ENCODE measurements at regions not wholly inside any gene's neighbourhood (a gene's known extent, or its start where the extent isn't known, plus 50 kb on each side); places are given as distances from the start of the nearest gene placed in this dataset.
A peak's percentile ranks its signal among the peaks of the same experiment; 100 is the strongest.

DNA sequence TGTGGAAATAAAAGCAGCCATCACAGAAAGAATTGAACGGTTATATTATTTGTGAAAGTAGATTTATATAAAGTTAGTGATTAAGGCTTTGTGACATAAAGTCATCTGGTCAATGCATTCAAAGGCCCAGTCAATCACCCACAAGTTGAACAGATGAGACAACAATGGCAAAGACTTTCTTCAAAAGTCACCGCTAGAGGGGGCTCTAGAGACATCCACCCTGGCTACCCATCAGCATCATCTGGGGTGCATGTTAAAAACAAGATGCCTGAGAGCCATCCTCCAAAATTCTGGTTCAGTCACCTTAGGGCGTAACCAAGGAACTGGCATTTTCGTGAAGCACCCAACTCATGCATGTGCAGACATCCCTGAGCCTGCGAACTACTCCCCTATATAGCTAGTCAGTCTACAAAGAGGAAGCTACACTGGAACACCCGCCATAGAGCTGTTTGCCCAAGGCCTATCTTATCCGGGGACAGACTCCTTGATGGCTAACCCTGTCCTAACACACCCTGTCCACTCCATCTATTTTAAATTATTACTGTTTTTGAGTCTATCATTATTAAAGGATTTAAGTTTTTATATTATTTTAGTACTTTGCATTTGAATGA lies 970.5 kb downstream of the UQCRFS1 start:
- Histone ChIP-seq H3K27ac (no peak overlapping the region), H3K4me3 (no peak overlapping the region), H3K27me3 (peaks cover 0 to 4% (median 0%) of the 10 kb centered on the region in 3 donors), H3K36me3 (no peaks in the 10 kb centered on the region), H3K9me3 (no peaks in the 10 kb centered on the region), H3K4me1 (no peaks in the 10 kb centered on the region)
- intact Hi-C loops (cut with DNase I), result no loop called here
- peak in 2 of 4 experiments; percentile 11 to 22 for TF ChIP-seq CTCF (IDR thresholded peaks at IDR 0.05)
- no peak for TF ChIP-seq POLR2A (IDR thresholded peaks at IDR 0.05)
- WGBS, 2 donors, result 45 to 48% methylated on average over 7 of the region's 7 CpGs
- DNase-seq, result no peak

DNA sequence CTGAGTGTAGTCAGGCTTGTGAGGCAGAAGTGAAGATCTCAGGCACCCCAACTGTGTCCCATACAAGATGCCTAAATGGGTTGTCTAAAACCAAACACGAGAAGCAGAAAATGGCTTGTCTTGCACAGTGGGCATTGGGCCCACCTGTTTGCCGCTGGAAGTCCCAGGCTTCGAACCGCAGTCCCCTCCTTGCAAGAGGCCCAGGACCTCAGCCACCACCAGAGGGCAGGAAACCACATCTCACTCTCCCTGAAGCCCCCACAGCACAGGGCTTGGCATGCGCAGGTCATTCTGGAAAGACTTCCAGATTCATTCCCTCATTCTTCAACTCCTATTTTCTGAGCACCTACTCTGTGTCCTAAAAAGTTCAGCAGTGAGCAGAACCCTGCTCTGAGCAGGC lies 973.7 kb downstream of the UQCRFS1 start:
- H3K27me3 ChIP-seq, result peaks cover 0 to 11% (median 0%) of the 10 kb centered on the region in 3 donors
- no peak for DNase-seq
- H3K4me3 ChIP-seq, result no peak overlapping the region
- H3K4me1 ChIP-seq, result no peaks in the 10 kb centered on the region
- 63 to 87% methylated on average over 5 of the region's 5 CpGs for WGBS, 2 donors
- no peak overlapping the region for H3K27ac ChIP-seq
- no peaks in the 10 kb centered on the region for H3K9me3 ChIP-seq
- no peak for TF ChIP-seq EP300 (IDR thresholded peaks at IDR 0.05)
- no peak for TF ChIP-seq POLR2AphosphoS5 (IDR thresholded peaks at IDR 0.05)
- no peak for TF ChIP-seq CTCF (IDR thresholded peaks at IDR 0.05)
- no peak for TF ChIP-seq POLR2A (IDR thresholded peaks at IDR 0.05)
- intact Hi-C loops (cut with DNase I), result no loop called here
- no peaks in the 10 kb centered on the region for H3K36me3 ChIP-seq

DNA sequence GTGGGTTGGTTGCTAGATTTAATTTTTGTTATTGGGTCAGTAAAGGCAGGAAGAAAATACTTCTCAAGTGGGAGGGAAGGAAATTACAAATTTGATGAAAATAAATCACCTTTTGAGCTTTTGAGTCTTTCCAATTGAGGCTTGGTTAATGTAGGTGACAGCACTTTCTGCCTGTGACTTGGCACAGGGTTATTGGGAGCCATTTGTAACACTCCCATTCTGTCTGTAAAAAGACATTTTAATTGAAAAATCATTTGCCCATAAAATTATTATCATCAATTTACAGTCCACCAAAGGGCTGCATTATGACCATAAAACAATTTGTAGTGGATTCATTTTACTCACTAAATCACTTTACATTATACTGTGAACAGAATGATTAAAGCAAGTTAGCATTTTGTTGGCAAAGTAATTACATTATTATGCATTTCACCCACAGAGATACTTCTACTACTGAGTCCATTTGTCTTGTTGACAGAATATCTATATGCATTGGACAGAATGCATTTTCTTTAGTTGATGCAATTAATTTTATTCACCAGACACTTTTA lies 974.6 kb downstream of the UQCRFS1 start:
- no peaks in the 10 kb centered on the region for H3K36me3 ChIP-seq
- peaks cover 0 to 11% (median 0%) of the 10 kb centered on the region in 3 donors for H3K27me3 ChIP-seq
- no peak overlapping the region for H3K4me3 ChIP-seq
- no peaks in the 10 kb centered on the region for H3K9me3 ChIP-seq
- intact Hi-C loops (cut with DNase I), result no loop called here
- no peak overlapping the region for H3K27ac ChIP-seq
- TF ChIP-seq EP300 (IDR thresholded peaks at IDR 0.05) (no peak), POLR2AphosphoS5 (IDR thresholded peaks at IDR 0.05) (no peak), CTCF (IDR thresholded peaks at IDR 0.05) (no peak), POLR2A (IDR thresholded peaks at IDR 0.05) (no peak)
- DNase-seq, result no peak
- no peaks in the 10 kb centered on the region for H3K4me1 ChIP-seq

DNA sequence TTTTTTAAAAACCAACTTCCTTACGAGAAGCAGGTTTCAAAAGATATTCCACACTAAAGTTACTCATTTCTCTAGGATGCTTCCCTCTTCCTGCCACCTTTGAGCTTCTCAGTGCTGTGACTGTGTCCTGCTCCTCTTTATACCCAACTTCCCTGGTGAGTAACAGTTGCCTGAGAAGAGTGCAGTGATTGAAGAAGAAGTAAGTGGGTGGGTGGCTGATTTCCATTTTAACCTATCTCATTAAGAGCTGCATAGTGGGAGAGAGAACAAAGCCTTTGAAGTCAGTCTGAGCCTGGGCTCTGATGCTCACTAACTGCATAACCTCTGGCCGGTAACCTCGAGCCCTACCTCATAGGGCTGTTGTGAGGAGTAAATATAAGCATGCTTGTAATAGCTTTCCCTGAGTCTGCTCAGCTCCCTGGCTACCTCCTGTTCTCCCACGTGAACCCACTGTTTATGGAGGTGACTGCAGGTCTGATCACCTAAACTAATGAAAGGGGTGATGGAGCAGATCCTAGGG lies 977.3 kb downstream of the UQCRFS1 start:
- H3K36me3 ChIP-seq, result no peaks in the 10 kb centered on the region
- H3K27ac ChIP-seq, result no peak overlapping the region
- 57 to 71% methylated on average over 4 of the region's 4 CpGs for WGBS, 2 donors
- no peak overlapping the region for H3K4me3 ChIP-seq
- H3K27me3 ChIP-seq, result peaks cover 0 to 11% (median 0%) of the 10 kb centered on the region in 3 donors
- no peak for DNase-seq
- no peak for TF ChIP-seq POLR2A (IDR thresholded peaks at IDR 0.05)
- no peak for TF ChIP-seq EP300 (IDR thresholded peaks at IDR 0.05)
- TF ChIP-seq CTCF (IDR thresholded peaks at IDR 0.05), result no peak
- TF ChIP-seq POLR2AphosphoS5 (IDR thresholded peaks at IDR 0.05), result no peak
- no peaks in the 10 kb centered on the region for H3K4me1 ChIP-seq
- no peaks in the 10 kb centered on the region for H3K9me3 ChIP-seq
- intact Hi-C loops (cut with DNase I), result no loop called here

DNA sequence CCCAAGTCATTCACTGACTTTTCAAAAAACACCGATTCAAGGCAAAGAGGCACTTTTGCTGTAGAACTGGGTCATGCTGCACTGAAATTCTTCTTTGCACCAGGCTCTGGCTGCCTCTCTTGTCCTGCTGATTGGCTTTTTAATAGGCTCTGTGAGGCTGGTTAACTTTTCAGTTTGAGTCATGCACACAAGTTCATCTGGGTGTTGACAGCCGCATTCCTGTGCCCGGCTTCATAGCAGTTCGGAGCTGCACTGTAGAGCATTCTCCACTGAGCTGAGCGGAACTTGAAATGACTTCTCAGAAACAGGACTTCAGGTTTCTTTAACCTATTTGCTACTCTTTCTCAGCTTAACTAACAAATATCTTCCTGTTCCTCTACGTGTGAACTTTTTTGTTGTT lies 978.3 kb downstream of the UQCRFS1 start:
- TF ChIP-seq POLR2AphosphoS5 (IDR thresholded peaks at IDR 0.05), result no peak
- no peak for TF ChIP-seq POLR2A (IDR thresholded peaks at IDR 0.05)
- no peak for TF ChIP-seq CTCF (IDR thresholded peaks at IDR 0.05)
- no peak for TF ChIP-seq EP300 (IDR thresholded peaks at IDR 0.05)
- Histone ChIP-seq H3K36me3 (no peaks in the 10 kb centered on the region), H3K4me3 (no peak overlapping the region), H3K27me3 (peaks cover 0 to 11% (median 0%) of the 10 kb centered on the region in 3 donors), H3K27ac (no peak overlapping the region), H3K4me1 (no peaks in the 10 kb centered on the region), H3K9me3 (no peaks in the 10 kb centered on the region)
- 77 to 83% methylated on average over 6 of the region's 6 CpGs for WGBS, 2 donors
- intact Hi-C loops (cut with DNase I), result no loop called here
- no peak for DNase-seq

All from sigmoid colon (tissue), 6 donors.